GM23338 (cell line): ENCODE measurements at regions not wholly inside any gene's neighbourhood (a gene's known extent, or its start where the extent isn't known, plus 50 kb on each side); places are given as distances from the start of the nearest gene placed in this dataset.

ENCODE experiments used
- CTCF ChIP-seq, 2 experiments: fragments of 200-600 bp in 1 of 2; sonication (generic) in 1 of 2; conservative IDR thresholded peaks; 2 replicates each; pipeline versions ENCODE4 v1.5.1 to v1.6.1; 2016 to 2017; ENCODE audit warnings: antibody characterized with exemption in 2 of 2, low read depth in 2 of 2, mild to moderate bottlenecking in 2 of 2, moderate library complexity in 1 of 2
- EZH2 ChIP-seq: fragments of 200-600 bp; sonication (generic); IDR thresholded peaks from one replicate; pipeline ENCODE4 v1.8.0; 2017; ENCODE audit warnings: antibody characterized with exemption, mild to moderate bottlenecking, low read depth; ENCODE audit not compliant: unreplicated experiment
- EZH2phosphoT487 ChIP-seq: fragments of 200-600 bp; sonication (generic); IDR thresholded peaks from one replicate; pipeline ENCODE4 v1.8.1; 2018; ENCODE audit warnings: antibody characterized with exemption; ENCODE audit not compliant: unreplicated experiment
- JUNB ChIP-seq: IDR thresholded peaks from one replicate; pipeline ENCODE4 v1.6.1; 2016; ENCODE audit warnings: antibody characterized with exemption; ENCODE audit not compliant: unreplicated experiment
- REST ChIP-seq: IDR thresholded peaks from one replicate; pipeline ENCODE4 v1.6.1; 2018; ENCODE audit warnings: antibody characterized with exemption; ENCODE audit not compliant: unreplicated experiment
- ZNF331 ChIP-seq: fragments of 250-450 bp; sonication (Bioruptor Pico); IDR thresholded peaks from 2 replicates; pipeline ENCODE4 v1.5.0; 2020; ENCODE audit warnings: low read depth, mild to moderate bottlenecking, moderate library complexity
- ZNF462 ChIP-seq: fragments of 250-450 bp; sonication (Bioruptor Pico); IDR thresholded peaks from 2 replicates; pipeline ENCODE4 v1.5.0; 2020; ENCODE audit warnings: mild to moderate bottlenecking, moderate library complexity

GRCh38 chr19:31445406-31445805 lies 96.2 kb upstream of the TSHZ3 start (continued):
- TF ChIP-seq ZNF462 (CRISPR knock-in tag) (no peak), CTCF (conservative IDR thresholded peaks at IDR 0.05; ENCODE audit: low read depth in 2 of 2) (no peak), EZH2 (no peak), EZH2phosphoT487 (no peak), REST (no peak), JUNB (no peak), ZNF331 (CRISPR knock-in tag) (no peak)
